Peyer's patch (tissue), 4 donors: ENCODE measurements at regions not wholly inside any gene's neighbourhood (a gene's known extent, or its start where the extent isn't known, plus 50 kb on each side); places are given as distances from the start of the nearest gene placed in this dataset.

ENCODE experiments used
- DNase-seq, 3 donors: peaks; one replicate each; pipeline ENCODE4 v3.0.0-alpha.2; 2017 to 2019
- H3K27ac ChIP-seq, 4 donors: fragments of 200-600 bp; sonication (generic); one replicate each; pipeline ENCODE4 v1.5.1; 2016 to 2019
- H3K27me3 ChIP-seq, 2 donors: fragments of 200-600 bp; sonication (generic); one replicate each; pipeline ENCODE4 v1.5.1; 2019
- H3K36me3 ChIP-seq, 3 donors: fragments of 200-600 bp; sonication (generic); one replicate each; pipeline ENCODE4 v1.5.1; 2016 to 2019
- H3K4me1 ChIP-seq, 4 donors: fragments of 200-600 bp; sonication (generic); one replicate each; pipeline ENCODE4 v1.5.1; 2016 to 2019
- H3K4me3 ChIP-seq, 4 donors: fragments of 200-600 bp; sonication (generic); 1 replicate in 3 of 4; 2 replicates in 1 of 4; pipeline ENCODE4 v1.5.1; 2016 to 2019; ENCODE audit warnings: mild to moderate bottlenecking in 1 of 4
- H3K9me3 ChIP-seq, 4 donors: fragments of 200-600 bp; sonication (generic); one replicate each; pipeline ENCODE4 v1.5.1; 2016 to 2019; ENCODE audit warnings: mild to moderate bottlenecking in 1 of 4
- POLR2A ChIP-seq, 2 donors: fragments of 450-650 bp; IDR thresholded peaks; one replicate each; pipeline ENCODE4 v1.5.1; 2017; ENCODE audit warnings: antibody characterized with exemption in 2 of 2, mild to moderate bottlenecking in 2 of 2, moderate library complexity in 2 of 2
- TF ChIP-seq, protein P1 (sequence below), 6 experiments: fragments of 450-650 bp in 4 of 6; fragments of 200-600 bp in 2 of 6; sonication (generic) in 1 of 6; IDR thresholded peaks; one replicate each; pipeline ENCODE4 v1.5.1; 2017 to 2019; ENCODE audit warnings: antibody characterized with exemption in 6 of 6, mild to moderate bottlenecking in 3 of 6, moderate library complexity in 1 of 6

DNA sequence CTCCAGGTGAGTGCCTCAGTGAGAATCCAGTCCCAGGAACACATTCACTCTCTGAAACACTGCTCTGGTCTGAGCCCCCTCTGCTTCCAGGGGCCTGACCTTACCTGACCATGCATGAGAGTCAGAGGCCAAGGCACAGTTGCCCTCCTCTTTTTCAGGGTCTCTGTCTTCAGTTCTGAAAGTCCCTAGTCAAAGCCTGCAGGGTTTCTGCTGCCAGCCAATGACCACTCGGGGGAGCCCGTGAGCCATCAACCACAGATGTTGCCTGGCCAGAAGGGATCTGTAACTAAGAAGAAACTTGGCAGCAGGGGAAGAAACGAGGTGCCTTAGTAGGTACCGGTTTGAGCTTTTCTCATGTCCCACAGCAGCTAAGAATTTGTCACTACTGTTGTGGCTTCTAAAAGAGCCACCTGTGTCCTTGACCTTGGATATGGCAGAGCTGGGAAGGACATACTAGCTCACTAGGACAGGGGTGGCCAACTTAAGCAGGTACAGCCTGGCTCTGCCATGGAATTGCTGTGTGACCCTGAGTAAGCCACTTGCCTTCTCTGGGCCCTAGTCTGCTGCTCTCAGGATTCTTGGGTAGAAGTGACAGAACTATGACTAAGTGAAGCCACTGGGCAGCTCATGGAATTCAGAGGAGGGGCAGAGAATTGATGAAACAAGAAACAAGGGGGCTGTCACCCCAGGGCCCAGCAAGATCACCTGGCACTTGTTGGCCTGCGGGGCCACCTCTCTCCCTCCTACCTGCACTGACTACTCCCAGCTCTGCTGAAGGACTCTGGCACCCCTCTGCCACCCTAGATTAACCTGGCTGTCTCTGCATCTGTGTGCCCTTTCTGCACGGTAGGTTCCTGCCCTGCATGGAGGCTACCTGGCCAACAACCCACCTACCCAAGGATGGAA, 83.8 kb upstream of the GPR26 start:
- DNase-seq: peak; percentile 57 to 87 (median 85)
- Histone ChIP-seq H3K36me3 (no peaks in the 10 kb centered on the region), H3K9me3 (no peaks in the 10 kb centered on the region), H3K27ac (no peak overlapping the region), H3K4me1 (peaks cover 0 to 14% (median 0%) of the 10 kb centered on the region in 4 donors), H3K4me3 (no peak overlapping the region), H3K27me3 (no peaks in the 10 kb centered on the region)
- no peak for TF ChIP-seq POLR2A (IDR thresholded peaks at IDR 0.05)
- TF ChIP-seq, protein P1, sequence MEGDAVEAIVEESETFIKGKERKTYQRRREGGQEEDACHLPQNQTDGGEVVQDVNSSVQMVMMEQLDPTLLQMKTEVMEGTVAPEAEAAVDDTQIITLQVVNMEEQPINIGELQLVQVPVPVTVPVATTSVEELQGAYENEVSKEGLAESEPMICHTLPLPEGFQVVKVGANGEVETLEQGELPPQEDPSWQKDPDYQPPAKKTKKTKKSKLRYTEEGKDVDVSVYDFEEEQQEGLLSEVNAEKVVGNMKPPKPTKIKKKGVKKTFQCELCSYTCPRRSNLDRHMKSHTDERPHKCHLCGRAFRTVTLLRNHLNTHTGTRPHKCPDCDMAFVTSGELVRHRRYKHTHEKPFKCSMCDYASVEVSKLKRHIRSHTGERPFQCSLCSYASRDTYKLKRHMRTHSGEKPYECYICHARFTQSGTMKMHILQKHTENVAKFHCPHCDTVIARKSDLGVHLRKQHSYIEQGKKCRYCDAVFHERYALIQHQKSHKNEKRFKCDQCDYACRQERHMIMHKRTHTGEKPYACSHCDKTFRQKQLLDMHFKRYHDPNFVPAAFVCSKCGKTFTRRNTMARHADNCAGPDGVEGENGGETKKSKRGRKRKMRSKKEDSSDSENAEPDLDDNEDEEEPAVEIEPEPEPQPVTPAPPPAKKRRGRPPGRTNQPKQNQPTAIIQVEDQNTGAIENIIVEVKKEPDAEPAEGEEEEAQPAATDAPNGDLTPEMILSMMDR (IDR thresholded peaks at IDR 0.05): peak; percentile 15 to 82 (median 76)

DNA sequence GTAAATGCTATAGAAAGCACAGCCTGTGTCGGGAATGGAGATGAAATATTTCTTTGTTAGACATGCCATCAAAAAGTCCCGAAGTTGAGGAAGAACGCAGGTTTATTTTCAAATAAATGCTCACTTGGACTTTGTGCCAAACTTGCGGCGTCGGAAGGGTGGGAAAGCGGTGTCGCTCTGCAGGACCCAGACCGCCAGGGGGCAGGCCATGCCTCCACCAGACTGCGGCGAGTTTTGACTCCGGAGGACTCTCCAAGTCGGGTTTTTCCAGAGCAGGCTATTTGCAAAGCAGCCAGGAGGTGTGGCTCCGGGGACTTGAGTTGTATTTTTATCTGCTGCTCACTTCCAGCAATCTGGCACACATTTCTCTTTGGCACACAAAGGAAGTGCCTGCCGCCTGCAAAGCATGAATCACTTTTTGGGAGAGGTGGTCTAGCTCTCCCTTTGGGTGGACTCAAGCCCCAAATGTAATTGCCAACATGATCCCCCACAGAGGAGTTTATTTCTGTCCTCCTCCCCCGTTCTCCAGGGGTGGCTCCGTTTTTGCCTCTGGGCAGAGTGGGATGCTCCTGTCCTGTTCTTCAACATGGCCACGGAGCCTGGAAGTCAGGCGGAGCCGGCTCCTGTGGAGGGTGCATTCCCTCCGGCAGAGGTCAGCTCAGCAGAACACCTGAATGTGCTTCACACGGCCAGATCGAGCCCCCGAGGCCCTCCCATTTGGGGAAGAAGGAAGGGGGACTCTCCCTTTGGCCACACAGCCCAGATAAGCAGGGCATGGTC, 82.3 kb upstream of the GPR26 start:
- Histone ChIP-seq H3K36me3 (no peaks in the 10 kb centered on the region), H3K9me3 (no peaks in the 10 kb centered on the region), H3K4me3 (no peak overlapping the region), H3K4me1 (peaks cover 0 to 14% (median 0%) of the 10 kb centered on the region in 4 donors), H3K27ac (peak overlapping the region in 1 of 4 donors; percentile 42), H3K27me3 (no peaks in the 10 kb centered on the region)
- peak; percentile 36 to 80 (median 79) for DNase-seq
- no peak for TF ChIP-seq POLR2A (IDR thresholded peaks at IDR 0.05)
- TF ChIP-seq, protein P1 (IDR thresholded peaks at IDR 0.05): peak; percentile 29 to 73 (median 56)

DNA sequence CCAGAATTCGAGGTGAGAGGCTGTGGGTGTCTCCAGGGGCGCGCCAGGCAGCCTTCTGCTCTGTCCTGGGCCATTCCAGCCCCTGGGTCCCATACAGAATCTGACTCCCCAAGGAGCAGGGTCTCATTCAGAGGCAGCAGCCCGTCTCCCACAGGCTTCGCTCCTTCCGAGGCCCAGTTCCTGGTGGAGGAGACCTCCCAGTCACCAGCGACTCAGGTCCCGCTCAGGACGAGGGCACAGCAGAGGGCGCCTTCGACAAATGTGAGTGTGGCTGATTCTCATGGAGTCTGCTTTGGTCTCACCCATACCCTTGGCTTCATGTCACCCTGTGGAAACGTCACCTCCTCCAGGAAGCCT, 81.8 kb upstream of the GPR26 start:
- Histone ChIP-seq H3K27me3 (no peaks in the 10 kb centered on the region), H3K27ac (peak overlapping the region in 1 of 4 donors; percentile 42), H3K4me3 (no peak overlapping the region), H3K9me3 (no peaks in the 10 kb centered on the region), H3K4me1 (peaks cover 0 to 14% (median 0%) of the 10 kb centered on the region in 4 donors), H3K36me3 (no peaks in the 10 kb centered on the region)
- TF ChIP-seq POLR2A (IDR thresholded peaks at IDR 0.05): no peak
- TF ChIP-seq, protein P1 (IDR thresholded peaks at IDR 0.05): no peak
- DNase-seq: no peak

DNA sequence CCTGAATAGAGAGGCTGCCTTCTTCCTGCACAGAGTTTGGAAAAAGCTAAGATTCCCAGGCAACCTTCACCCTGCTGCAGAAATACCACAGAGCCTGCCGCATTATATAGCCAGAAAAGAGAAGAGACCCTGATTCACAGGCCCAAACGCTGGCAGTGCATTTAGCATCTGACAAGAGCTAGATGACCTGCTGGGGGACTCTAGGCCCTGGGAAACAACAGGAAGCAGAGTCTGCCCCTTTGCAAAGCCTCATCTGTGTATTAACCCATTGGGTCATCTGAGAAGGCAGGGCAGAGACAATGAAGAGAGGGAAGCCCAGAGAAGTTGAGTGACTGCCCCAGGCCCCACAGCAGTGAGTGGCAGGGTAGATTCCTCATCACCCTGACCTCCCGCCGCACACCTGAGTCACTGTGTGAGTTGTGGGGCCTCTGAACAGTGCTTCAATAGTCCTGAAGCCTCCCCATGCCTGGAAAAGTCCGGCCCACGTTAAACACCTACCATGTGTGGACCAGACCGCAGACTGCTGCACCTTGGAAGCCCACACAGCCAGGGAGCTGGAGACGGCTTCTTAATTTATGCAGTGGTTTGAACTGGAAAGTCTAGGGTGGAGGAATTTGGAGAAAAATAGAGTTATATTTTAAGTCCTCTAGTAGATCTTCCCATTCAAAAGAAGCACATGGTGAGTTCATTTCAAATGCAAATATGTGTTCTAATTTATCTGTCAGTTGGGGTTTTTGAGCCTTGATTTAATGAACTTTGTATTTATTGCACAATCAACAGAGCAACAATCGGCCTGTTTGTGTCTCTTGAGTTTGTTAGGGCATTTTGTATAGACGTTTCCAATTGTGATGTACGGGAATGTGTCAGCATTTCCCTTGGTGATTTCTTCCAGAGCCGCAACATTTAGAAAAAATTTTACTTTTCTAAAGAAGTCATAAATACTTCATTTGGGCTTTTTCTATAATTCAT, 80.4 kb upstream of the GPR26 start:
- no peak for DNase-seq
- H3K9me3 ChIP-seq: no peaks in the 10 kb centered on the region
- no peaks in the 10 kb centered on the region for H3K27me3 ChIP-seq
- H3K36me3 ChIP-seq: no peaks in the 10 kb centered on the region
- no peak for TF ChIP-seq POLR2A (IDR thresholded peaks at IDR 0.05)
- TF ChIP-seq, protein P1 (IDR thresholded peaks at IDR 0.05): no peak
- H3K4me1 ChIP-seq: peaks cover 0 to 14% (median 0%) of the 10 kb centered on the region in 4 donors
- H3K4me3 ChIP-seq: no peak overlapping the region
- H3K27ac ChIP-seq: no peak overlapping the region

DNA sequence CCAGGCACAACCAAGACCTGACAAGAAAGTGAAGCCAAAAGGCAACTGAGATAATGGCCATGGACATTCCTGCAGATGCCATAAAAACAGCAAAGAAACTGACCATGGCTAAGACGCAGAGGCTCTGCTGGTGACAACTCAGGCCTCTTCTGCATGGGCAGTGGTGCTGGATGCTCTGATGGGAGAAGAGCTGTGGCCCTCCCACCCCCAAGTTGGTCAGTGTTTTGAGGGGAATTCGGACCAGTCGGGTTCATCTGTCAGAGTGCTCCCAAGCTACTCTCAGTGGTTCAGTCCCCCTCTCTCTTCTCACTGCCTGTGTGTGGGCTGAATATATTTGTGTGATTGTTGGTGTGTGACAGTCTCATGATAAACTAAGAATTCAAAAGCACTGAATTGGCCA, 79.0 kb upstream of the GPR26 start:
- Histone ChIP-seq H3K27me3 (no peaks in the 10 kb centered on the region), H3K9me3 (no peaks in the 10 kb centered on the region), H3K4me1 (peaks cover 0 to 14% (median 0%) of the 10 kb centered on the region in 4 donors), H3K36me3 (no peaks in the 10 kb centered on the region), H3K27ac (no peak overlapping the region), H3K4me3 (no peak overlapping the region)
- no peak for TF ChIP-seq POLR2A (IDR thresholded peaks at IDR 0.05)
- TF ChIP-seq, protein P1 (IDR thresholded peaks at IDR 0.05): no peak
- DNase-seq: no peak
